ENCODE measurements at regions not wholly inside any gene's neighbourhood (a gene's known extent, or its start where the extent isn't known, plus 50 kb on each side); places are given as distances from the start of the nearest gene placed in this dataset.

DNA sequence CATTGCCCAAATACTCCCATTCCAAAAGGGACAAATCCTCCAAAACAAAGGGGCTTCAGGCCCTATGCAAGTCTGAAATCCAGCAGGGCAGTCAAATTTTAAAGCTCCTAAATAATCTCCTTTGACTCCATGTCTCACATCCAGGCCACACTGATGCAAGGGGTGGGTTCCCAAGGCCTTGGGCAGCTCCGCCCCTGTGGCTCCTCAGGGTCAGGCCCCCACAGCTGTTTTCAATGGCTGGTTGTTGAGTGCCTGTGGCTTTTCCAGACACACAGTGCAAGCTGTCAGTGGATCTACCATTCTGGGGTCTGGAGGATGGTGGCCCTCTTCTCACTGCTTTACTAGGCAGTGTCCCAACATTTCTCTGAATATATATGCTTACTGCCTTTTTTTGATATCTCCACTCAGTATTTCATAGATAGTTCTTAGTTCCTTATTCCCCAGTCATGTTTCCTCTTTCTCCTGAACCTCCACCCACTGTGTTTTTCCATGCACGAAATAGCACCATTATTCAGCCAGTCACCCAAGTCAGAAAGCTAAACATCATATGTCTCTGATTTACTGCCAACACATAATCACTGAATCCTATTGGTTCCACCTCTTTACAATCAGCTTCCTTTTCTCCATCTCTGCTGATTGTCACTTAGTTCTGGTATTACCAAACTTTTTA, 172.6 kb upstream of the CACNA2D1 start:
- 63% methylated on average over 1 of the region's 2 CpGs; no CpG with 5 or more reads in 1 of the 2 experiments for WGBS, 2 experiments (ENCODE audit: extremely low coverage in 2 of 2, insufficient read length in 1 of 2)
- no peak for DNase-seq
- dilution Hi-C loops (cut with HindIII; ENCODE audit: low sequenced_read_pairs, unreplicated experiment), result no loop called here
- Histone ChIP-seq H3K4me3 (ENCODE audit: insufficient read depth, low read depth, low read length) (no peak overlapping the region), H2BK120ac (ENCODE audit: low read depth, low read length) (no peak overlapping the region), H3K36me3 (ENCODE audit: control insufficient read depth, insufficient read depth, low read length) (no peaks in the 10 kb centered on the region), H3K14ac (replicated peaks; ENCODE audit: low read depth, low read length) (no peak overlapping the region), H2AK5ac (ENCODE audit: low read depth, low read length) (no peak overlapping the region), H3K9ac (ENCODE audit: low read depth, low read length) (no peak overlapping the region), H3K79me1 (ENCODE audit: low read depth in 1 of 2, low read length in 2 of 2) (no peaks in the 10 kb centered on the region), H3K4me2 (ENCODE audit: low read depth, low read length) (no peak overlapping the region), H4K8ac (ENCODE audit: low read depth in 2 of 2, low read length in 2 of 2) (no peak overlapping the region), H2AK9ac (replicated peaks; ENCODE audit: low read depth, low read length, poor library complexity) (no peak overlapping the region), H4K20me1 (ENCODE audit: insufficient read depth, low read length) (no peaks in the 10 kb centered on the region), H3K9me3 (ENCODE audit: control insufficient read depth, insufficient read depth, low read length) (no peaks in the 10 kb centered on the region), H3K23ac (ENCODE audit: low read depth, low read length) (no peak overlapping the region), H3K18ac (ENCODE audit: low read depth, low read length) (no peak overlapping the region), H3K4me1 (ENCODE audit: control insufficient read depth, insufficient read depth, low read length) (no peaks in the 10 kb centered on the region), H3K27ac (ENCODE audit: insufficient read depth, low read length) (no peak overlapping the region), H2BK5ac (ENCODE audit: low read depth, low read length, poor library complexity, severe bottlenecking) (no peak overlapping the region), H2BK15ac (ENCODE audit: low read depth, low read length) (no peak overlapping the region), H3K9me1 (ENCODE audit: insufficient read depth, low read length) (no peaks in the 10 kb centered on the region), H2BK20ac (ENCODE audit: low read depth, low read length) (no peak overlapping the region), H4K5ac (ENCODE audit: low read depth, low read length) (no peak overlapping the region), H3K56ac (ENCODE audit: extremely low read depth, insufficient read depth, low read length) (no peak overlapping the region), H2AFZ (replicated peaks; ENCODE audit: low read length, poor library complexity) (no peak overlapping the region), H3K4ac (ENCODE audit: low read depth, low read length) (no peak overlapping the region), H4K91ac (ENCODE audit: insufficient read depth, low read depth, low read length) (no peak overlapping the region), H3K27me3 (ENCODE audit: control insufficient read depth, insufficient read depth, low read length) (no peaks in the 10 kb centered on the region)
- intact Hi-C loops (cut with micrococcal nuclease), result loop anchor here (5.0 kb wide), 1 partner anchor 86 kb away; no protein-coding TSS in a partner anchor
- ChIA-PET POLR2A (ENCODE audit: unreplicated experiment) (interaction anchor here (0.6 kb wide), 1 partner anchor 396 kb away, joined by 10 read pairs; no protein-coding TSS in a partner anchor), CTCF (no interaction called here)
- ATAC-seq (ENCODE audit: low read depth), result no peak
- no peak for TF ChIP-seq CEBPB (IDR thresholded peaks at IDR 0.05; ENCODE audit: low read depth, low read length)
- no peak for TF ChIP-seq MAFK (IDR thresholded peaks at IDR 0.05; ENCODE audit: low read depth, low read length)
- TF ChIP-seq, protein P1, sequence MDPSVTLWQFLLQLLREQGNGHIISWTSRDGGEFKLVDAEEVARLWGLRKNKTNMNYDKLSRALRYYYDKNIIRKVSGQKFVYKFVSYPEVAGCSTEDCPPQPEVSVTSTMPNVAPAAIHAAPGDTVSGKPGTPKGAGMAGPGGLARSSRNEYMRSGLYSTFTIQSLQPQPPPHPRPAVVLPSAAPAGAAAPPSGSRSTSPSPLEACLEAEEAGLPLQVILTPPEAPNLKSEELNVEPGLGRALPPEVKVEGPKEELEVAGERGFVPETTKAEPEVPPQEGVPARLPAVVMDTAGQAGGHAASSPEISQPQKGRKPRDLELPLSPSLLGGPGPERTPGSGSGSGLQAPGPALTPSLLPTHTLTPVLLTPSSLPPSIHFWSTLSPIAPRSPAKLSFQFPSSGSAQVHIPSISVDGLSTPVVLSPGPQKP (IDR thresholded peaks at IDR 0.05; ENCODE audit: borderline replicate concordance, low read depth, low read length), result no peak
- no peak for TF ChIP-seq RAD21 (IDR thresholded peaks at IDR 0.05; ENCODE audit: low read length)
- TF ChIP-seq MAZ (IDR thresholded peaks at IDR 0.05; ENCODE audit: borderline replicate concordance, low read depth, low read length), result no peak
- TF ChIP-seq BHLHE40 (IDR thresholded peaks at IDR 0.05; ENCODE audit: low read depth, low read length), result no peak
- no peak for TF ChIP-seq NFE2L2 (IDR thresholded peaks at IDR 0.05; ENCODE audit: low read depth, low read length)
- TF ChIP-seq POLR2A (IDR thresholded peaks at IDR 0.05; ENCODE audit: low read depth, low read length), result no peak
- TF ChIP-seq USF2 (IDR thresholded peaks at IDR 0.05; ENCODE audit: low read depth, low read length), result no peak
- TF ChIP-seq CHD1 (IDR thresholded peaks at IDR 0.05; ENCODE audit: low read depth, low read length), result no peak
- no peak for TF ChIP-seq FOS (IDR thresholded peaks at IDR 0.05; ENCODE audit: low read depth, low read length)
- no peak for TF ChIP-seq RCOR1 (IDR thresholded peaks at IDR 0.05; ENCODE audit: insufficient replicate concordance, low read length)
- no peak for TF ChIP-seq RFX5 (IDR thresholded peaks at IDR 0.05; ENCODE audit: low read depth, low read length)
- no peak for TF ChIP-seq MXI1 (IDR thresholded peaks at IDR 0.05; ENCODE audit: borderline replicate concordance, low read depth, low read length)
- TF ChIP-seq SMC3 (IDR thresholded peaks at IDR 0.05; ENCODE audit: low read depth, low read length), result no peak
- no peak for TF ChIP-seq CTCF (conservative IDR thresholded peaks at IDR 0.05; ENCODE audit: low read depth, low read length)
- in situ Hi-C loops (cut with MboI; ENCODE audit: low sequenced_read_pairs), result no loop called here
- no TSS peak for BruUV-seq (replicated peaks)
